ENCODE measurements at regions not wholly inside any gene's neighbourhood (a gene's known extent, or its start where the extent isn't known, plus 50 kb on each side); places are given as distances from the start of the nearest gene placed in this dataset.
"Not testable (repeated sequence)": the region's sequence is repeated elsewhere in the genome, so short reads cannot be mapped to it uniquely, and the experiment has no call there.

DNA sequence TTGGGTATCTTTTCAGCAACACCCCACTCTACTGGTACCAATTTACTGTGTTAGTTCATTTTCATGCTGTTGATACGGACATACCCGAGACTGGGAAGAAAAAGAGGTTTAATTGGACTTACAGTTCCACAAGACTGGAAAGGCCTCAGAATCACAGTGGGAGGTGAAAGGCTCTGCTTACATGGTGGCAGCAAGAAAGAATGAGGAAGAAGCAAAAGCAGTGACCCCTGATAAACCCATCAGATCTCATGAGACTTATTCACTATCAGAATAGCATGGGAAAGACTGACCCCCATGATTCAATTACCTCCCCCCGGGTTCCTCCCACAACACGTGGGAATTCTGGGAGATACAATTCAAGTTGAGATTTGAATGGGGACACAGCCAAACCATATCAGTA is 473.1 kb downstream of the RNF144A start:
- TF ChIP-seq, protein P1, sequence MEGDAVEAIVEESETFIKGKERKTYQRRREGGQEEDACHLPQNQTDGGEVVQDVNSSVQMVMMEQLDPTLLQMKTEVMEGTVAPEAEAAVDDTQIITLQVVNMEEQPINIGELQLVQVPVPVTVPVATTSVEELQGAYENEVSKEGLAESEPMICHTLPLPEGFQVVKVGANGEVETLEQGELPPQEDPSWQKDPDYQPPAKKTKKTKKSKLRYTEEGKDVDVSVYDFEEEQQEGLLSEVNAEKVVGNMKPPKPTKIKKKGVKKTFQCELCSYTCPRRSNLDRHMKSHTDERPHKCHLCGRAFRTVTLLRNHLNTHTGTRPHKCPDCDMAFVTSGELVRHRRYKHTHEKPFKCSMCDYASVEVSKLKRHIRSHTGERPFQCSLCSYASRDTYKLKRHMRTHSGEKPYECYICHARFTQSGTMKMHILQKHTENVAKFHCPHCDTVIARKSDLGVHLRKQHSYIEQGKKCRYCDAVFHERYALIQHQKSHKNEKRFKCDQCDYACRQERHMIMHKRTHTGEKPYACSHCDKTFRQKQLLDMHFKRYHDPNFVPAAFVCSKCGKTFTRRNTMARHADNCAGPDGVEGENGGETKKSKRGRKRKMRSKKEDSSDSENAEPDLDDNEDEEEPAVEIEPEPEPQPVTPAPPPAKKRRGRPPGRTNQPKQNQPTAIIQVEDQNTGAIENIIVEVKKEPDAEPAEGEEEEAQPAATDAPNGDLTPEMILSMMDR (IDR thresholded peaks at IDR 0.05), result not testable (repeated sequence)
- not testable (repeated sequence) for TF ChIP-seq POLR2A (IDR thresholded peaks at IDR 0.05)
